ENCODE measurements at regions not wholly inside any gene's neighbourhood (a gene's known extent, or its start where the extent isn't known, plus 50 kb on each side); places are given as distances from the start of the nearest gene placed in this dataset.

- Histone ChIP-seq H3K27ac (no peak overlapping the region), H3K9me3 (no peaks in the 10 kb centered on the region), H3K36me3 (ENCODE audit: low read depth, missing control alignments) (no peaks in the 10 kb centered on the region), H3K4me1 (no peaks in the 10 kb centered on the region), H3K4me3 (no peak overlapping the region), H3K27me3 (no peaks in the 10 kb centered on the region)
- 88 to 93% methylated on average over 3 of the region's 3 CpGs for WGBS, 2 donors
- DNase-seq: no peak
- TF ChIP-seq, protein P1, sequence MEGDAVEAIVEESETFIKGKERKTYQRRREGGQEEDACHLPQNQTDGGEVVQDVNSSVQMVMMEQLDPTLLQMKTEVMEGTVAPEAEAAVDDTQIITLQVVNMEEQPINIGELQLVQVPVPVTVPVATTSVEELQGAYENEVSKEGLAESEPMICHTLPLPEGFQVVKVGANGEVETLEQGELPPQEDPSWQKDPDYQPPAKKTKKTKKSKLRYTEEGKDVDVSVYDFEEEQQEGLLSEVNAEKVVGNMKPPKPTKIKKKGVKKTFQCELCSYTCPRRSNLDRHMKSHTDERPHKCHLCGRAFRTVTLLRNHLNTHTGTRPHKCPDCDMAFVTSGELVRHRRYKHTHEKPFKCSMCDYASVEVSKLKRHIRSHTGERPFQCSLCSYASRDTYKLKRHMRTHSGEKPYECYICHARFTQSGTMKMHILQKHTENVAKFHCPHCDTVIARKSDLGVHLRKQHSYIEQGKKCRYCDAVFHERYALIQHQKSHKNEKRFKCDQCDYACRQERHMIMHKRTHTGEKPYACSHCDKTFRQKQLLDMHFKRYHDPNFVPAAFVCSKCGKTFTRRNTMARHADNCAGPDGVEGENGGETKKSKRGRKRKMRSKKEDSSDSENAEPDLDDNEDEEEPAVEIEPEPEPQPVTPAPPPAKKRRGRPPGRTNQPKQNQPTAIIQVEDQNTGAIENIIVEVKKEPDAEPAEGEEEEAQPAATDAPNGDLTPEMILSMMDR (IDR thresholded peaks at IDR 0.05): no peak
- TF ChIP-seq POLR2A (IDR thresholded peaks at IDR 0.05): no peak
- intact Hi-C loops (cut with DNase I; ENCODE audit: low total_unique reads): no loop called here
These were observed 426.4 kb downstream of the MED10 start for GRCh38 chr5:5951953-5952352.

DNA sequence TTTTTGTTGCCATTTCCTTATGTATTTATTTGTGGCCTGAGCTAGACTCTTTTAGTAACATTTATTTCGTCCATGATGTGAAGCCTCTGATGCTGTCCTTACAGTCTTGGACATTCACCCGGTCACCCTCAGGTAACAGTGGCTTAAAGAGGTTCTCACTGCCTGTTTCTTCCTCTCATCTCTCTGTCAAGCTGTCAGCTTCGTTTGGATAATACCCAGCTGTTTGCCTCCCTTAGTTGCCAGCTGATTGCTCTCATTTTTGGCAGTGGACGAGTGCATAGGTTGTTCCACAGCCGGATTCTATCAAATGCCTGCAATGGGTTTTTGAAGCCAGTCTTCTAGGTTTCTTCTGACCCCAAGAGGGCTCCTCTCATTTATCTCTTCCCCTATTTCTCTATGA lies 427.7 kb downstream of the MED10 start:
- Histone ChIP-seq H3K27me3 (no peaks in the 10 kb centered on the region), H3K9me3 (no peaks in the 10 kb centered on the region), H3K27ac (no peak overlapping the region), H3K4me3 (no peak overlapping the region), H3K36me3 (ENCODE audit: low read depth, missing control alignments) (no peaks in the 10 kb centered on the region), H3K4me1 (no peaks in the 10 kb centered on the region)
- TF ChIP-seq, protein P1 (IDR thresholded peaks at IDR 0.05): no peak
- TF ChIP-seq POLR2A (IDR thresholded peaks at IDR 0.05): no peak
- DNase-seq: no peak
- 75 to 80% methylated on average over 5 of the region's 5 CpGs for WGBS, 2 donors
- intact Hi-C loops (cut with DNase I; ENCODE audit: low total_unique reads): no loop called here

GRCh38 chr5:5941486-5941885 lies 436.9 kb downstream of the MED10 start:
- H3K4me1 ChIP-seq: peaks cover 3% of the 10 kb centered on the region
- WGBS, 2 donors: 94% methylated on average over 4 to 5 of the region's 5 CpGs
- intact Hi-C loops (cut with DNase I; ENCODE audit: low total_unique reads): no loop called here
- H3K9me3 ChIP-seq: no peaks in the 10 kb centered on the region
- H3K36me3 ChIP-seq (ENCODE audit: low read depth, missing control alignments): no peaks in the 10 kb centered on the region
- H3K27ac ChIP-seq: no peak overlapping the region
- no peak for TF ChIP-seq POLR2A (IDR thresholded peaks at IDR 0.05)
- TF ChIP-seq, protein P1 (IDR thresholded peaks at IDR 0.05): no peak
- DNase-seq: no peak
- H3K27me3 ChIP-seq: no peaks in the 10 kb centered on the region
- no peak overlapping the region for H3K4me3 ChIP-seq

GRCh38 chr5:5939759-5940370 lies 438.5 kb downstream of the MED10 start:
- H3K4me3 ChIP-seq: no peak overlapping the region
- no peak for DNase-seq
- H3K4me1 ChIP-seq: peaks cover 3% of the 10 kb centered on the region
- no peaks in the 10 kb centered on the region for H3K36me3 ChIP-seq (ENCODE audit: low read depth, missing control alignments)
- H3K27ac ChIP-seq: no peak overlapping the region
- intact Hi-C loops (cut with DNase I; ENCODE audit: low total_unique reads): no loop called here
- no peak for TF ChIP-seq POLR2A (IDR thresholded peaks at IDR 0.05)
- TF ChIP-seq, protein P1 (IDR thresholded peaks at IDR 0.05): no peak
- WGBS, 2 donors: 84 to 91% methylated on average over 5 of the region's 5 CpGs
- no peaks in the 10 kb centered on the region for H3K9me3 ChIP-seq
- H3K27me3 ChIP-seq: no peaks in the 10 kb centered on the region

GRCh38 chr5:5933651-5934050 lies 444.7 kb downstream of the MED10 start:
- intact Hi-C loops (cut with DNase I; ENCODE audit: low total_unique reads): no loop called here
- no peak for TF ChIP-seq POLR2A (IDR thresholded peaks at IDR 0.05)
- TF ChIP-seq, protein P1 (IDR thresholded peaks at IDR 0.05): no peak
- 74 to 76% methylated on average over 3 of the region's 3 CpGs for WGBS, 2 donors
- H3K36me3 ChIP-seq (ENCODE audit: low read depth, missing control alignments): no peaks in the 10 kb centered on the region
- H3K27ac ChIP-seq: no peak overlapping the region
- H3K4me3 ChIP-seq: no peak overlapping the region
- H3K9me3 ChIP-seq: no peaks in the 10 kb centered on the region
- no peaks in the 10 kb centered on the region for H3K27me3 ChIP-seq
- H3K4me1 ChIP-seq: no peaks in the 10 kb centered on the region
- no peak for DNase-seq
